Tibial nerve (tissue), 4 donors: ENCODE measurements at regions not wholly inside any gene's neighbourhood (a gene's known extent, or its start where the extent isn't known, plus 50 kb on each side); places are given as distances from the start of the nearest gene placed in this dataset.

ENCODE experiments used
- DNase-seq, 2 donors: peaks; one replicate each; pipeline ENCODE4 v3.0.0-alpha.2; 2019; ENCODE audit warnings: low spot score in 2 of 2
- H3K27ac ChIP-seq, 4 donors: fragments of 200-600 bp; sonication (generic) in 3 of 4; one replicate each; pipeline ENCODE4 v1.5.1; 2017 to 2019; ENCODE audit warnings: mild to moderate bottlenecking in 1 of 4
- H3K27me3 ChIP-seq, 2 donors: fragments of 200-600 bp; sonication (generic) in 1 of 2; one replicate each; pipeline versions ENCODE4 v1.5.1 to v1.6.0; 2017 to 2019
- H3K36me3 ChIP-seq, 3 donors: fragments of 200-600 bp; sonication (generic); one replicate each; pipeline ENCODE4 v1.5.1; 2018 to 2019
- H3K4me1 ChIP-seq, 4 donors: fragments of 200-600 bp; sonication (generic) in 3 of 4; one replicate each; pipeline ENCODE4 v1.5.1; 2017 to 2019
- H3K4me3 ChIP-seq, 4 donors: fragments of 200-600 bp; sonication (generic) in 3 of 4; one replicate each; pipeline ENCODE4 v1.5.1; 2017 to 2019; ENCODE audit warnings: mild to moderate bottlenecking in 1 of 4, moderate library complexity in 1 of 4
- H3K9me3 ChIP-seq, 4 donors: fragments of 200-600 bp; sonication (generic) in 3 of 4; one replicate each; pipeline ENCODE4 v1.5.1; 2017 to 2019
- CTCF ChIP-seq, 5 experiments: fragments of 200-600 bp in 3 of 5; fragments of 450-650 bp in 2 of 5; sonication (generic) in 3 of 5; IDR thresholded peaks; one replicate each; pipeline ENCODE4 v1.5.1; 2016 to 2019; ENCODE audit warnings: antibody characterized with exemption in 5 of 5, mild to moderate bottlenecking in 3 of 5, moderate library complexity in 2 of 5
- EP300 ChIP-seq, 2 donors: sonication (generic); formaldehyde crosslinking; IDR thresholded peaks; one replicate each; pipeline ENCODE4 v1.6.1; 2017; ENCODE audit warnings: antibody characterized with exemption in 2 of 2, mild to moderate bottlenecking in 1 of 2
- POLR2A ChIP-seq, 2 donors: fragments of 450-650 bp; IDR thresholded peaks; one replicate each; pipeline ENCODE4 v1.6.1; 2017; ENCODE audit warnings: antibody characterized with exemption in 2 of 2, mild to moderate bottlenecking in 2 of 2, moderate library complexity in 2 of 2
- WGBS, 2 donors: methylation state at CpG; one replicate each; pipeline ENCODE4 v1.1.5; 2018; 5-methylcytosine and 5-hydroxymethylcytosine counted together

DNA sequence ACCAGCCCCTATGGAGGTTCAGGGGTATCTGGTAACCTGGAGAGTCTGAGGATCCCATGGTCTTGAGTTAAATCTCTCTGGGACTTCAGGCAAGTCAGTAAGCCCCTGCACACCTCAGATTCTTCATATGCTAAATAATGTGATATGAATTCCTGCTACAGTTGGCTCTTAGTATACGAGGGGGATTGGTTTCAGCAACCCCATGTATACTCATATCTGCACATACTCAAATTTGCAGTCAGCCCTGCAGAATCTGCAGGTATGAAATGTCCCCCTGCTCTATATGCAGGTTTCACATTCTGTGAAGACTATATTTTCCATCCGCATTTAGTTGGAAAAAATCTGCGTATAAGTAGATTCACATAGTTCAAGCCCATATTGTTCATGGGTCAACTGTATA, 136.6 kb downstream of the TOMM20 start:
- TF ChIP-seq POLR2A (IDR thresholded peaks at IDR 0.05) (no peak), CTCF (IDR thresholded peaks at IDR 0.05) (no peak), EP300 (IDR thresholded peaks at IDR 0.05) (no peak)
- WGBS, 2 donors = 86 to 93% methylated on average over 3 of the region's 3 CpGs
- H3K36me3 ChIP-seq = no peaks in the 10 kb centered on the region
- H3K9me3 ChIP-seq = no peaks in the 10 kb centered on the region
- peaks cover 0 to 40% (median 30%) of the 10 kb centered on the region in 4 donors for H3K4me1 ChIP-seq
- no peaks in the 10 kb centered on the region for H3K27me3 ChIP-seq
- H3K4me3 ChIP-seq = no peak overlapping the region
- H3K27ac ChIP-seq = no peak overlapping the region
- DNase-seq = no peak

- no peak for TF ChIP-seq POLR2A (IDR thresholded peaks at IDR 0.05)
- no peak overlapping the region for H3K4me3 ChIP-seq
- H3K36me3 ChIP-seq = no peaks in the 10 kb centered on the region
- H3K27ac ChIP-seq = no peak overlapping the region
- peaks cover 0 to 40% (median 28%) of the 10 kb centered on the region in 4 donors for H3K4me1 ChIP-seq
- DNase-seq = no peak
- no peaks in the 10 kb centered on the region for H3K9me3 ChIP-seq
- H3K27me3 ChIP-seq = no peaks in the 10 kb centered on the region
- WGBS, 2 donors = 94 to 95% methylated on average over 9 of the region's 9 CpGs
These were observed 137.5 kb downstream of the TOMM20 start for GRCh38 chr1:234990874-234991801.

- no peak overlapping the region for H3K4me3 ChIP-seq
- no peak for DNase-seq
- peaks cover 0 to 45% (median 35%) of the 10 kb centered on the region in 4 donors for H3K4me1 ChIP-seq
These were observed 138.3 kb downstream of the TOMM20 start for GRCh38 chr1:234990328-234990675.

GRCh38 chr1:234989479-234990327, 138.9 kb downstream of the TOMM20 start:
- Histone ChIP-seq H3K4me3 (no peak overlapping the region), H3K27ac (peak overlapping the region in 3 of 4 donors; percentile 81 to 93 (median 92)), H3K9me3 (no peaks in the 10 kb centered on the region), H3K27me3 (no peaks in the 10 kb centered on the region), H3K36me3 (no peaks in the 10 kb centered on the region), H3K4me1 (peaks cover 0 to 51% (median 41%) of the 10 kb centered on the region in 4 donors)
- WGBS, 2 donors = 88 to 90% methylated on average over 15 of the region's 15 CpGs
- no peak for DNase-seq
- no peak for TF ChIP-seq POLR2A (IDR thresholded peaks at IDR 0.05)
- TF ChIP-seq CTCF (IDR thresholded peaks at IDR 0.05) = no peak
- no peak for TF ChIP-seq EP300 (IDR thresholded peaks at IDR 0.05)

More at GRCh38 chr1:234990328-234990675, 138.3 kb downstream of the TOMM20 start:
- no peaks in the 10 kb centered on the region for H3K27me3 ChIP-seq
- 60 to 61% methylated on average over 3 of the region's 3 CpGs for WGBS, 2 donors
- no peaks in the 10 kb centered on the region for H3K36me3 ChIP-seq
- H3K27ac ChIP-seq = peak overlapping the region in 2 of 4 donors; percentile 28 to 93
- no peak for TF ChIP-seq EP300 (IDR thresholded peaks at IDR 0.05)
- no peak for TF ChIP-seq POLR2A (IDR thresholded peaks at IDR 0.05)
- no peak for TF ChIP-seq CTCF (IDR thresholded peaks at IDR 0.05)
- H3K9me3 ChIP-seq = no peaks in the 10 kb centered on the region

DNA sequence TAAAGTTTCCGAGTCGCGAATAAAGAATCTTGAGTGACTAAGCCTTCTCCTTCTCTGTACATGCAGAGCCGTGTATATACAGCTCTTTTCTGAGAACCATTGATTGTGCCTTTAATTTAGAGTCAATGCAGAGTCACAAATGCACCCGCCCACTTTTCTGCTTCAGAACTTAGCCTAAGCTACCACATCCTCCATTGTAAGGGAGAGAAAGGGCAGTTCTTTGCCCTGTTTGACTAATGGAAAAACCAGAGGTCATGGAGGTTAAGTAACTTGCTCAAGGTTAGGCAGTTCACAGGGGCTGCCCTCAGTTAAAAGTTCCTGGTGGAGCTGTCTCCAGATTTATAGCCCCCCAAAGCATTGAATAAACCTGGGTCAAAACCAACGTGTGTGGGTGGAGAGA, 139.6 kb downstream of the TOMM20 start:
- no peak overlapping the region for H3K4me3 ChIP-seq
- TF ChIP-seq EP300 (IDR thresholded peaks at IDR 0.05) = no peak
- TF ChIP-seq POLR2A (IDR thresholded peaks at IDR 0.05) = no peak
- TF ChIP-seq CTCF (IDR thresholded peaks at IDR 0.05) = no peak
- H3K9me3 ChIP-seq = no peaks in the 10 kb centered on the region
- peaks cover 0 to 58% (median 48%) of the 10 kb centered on the region in 4 donors for H3K4me1 ChIP-seq
- no peaks in the 10 kb centered on the region for H3K36me3 ChIP-seq
- no peak for DNase-seq
- H3K27me3 ChIP-seq = no peaks in the 10 kb centered on the region
- WGBS, 2 donors = 54 to 63% methylated on average over 6 of the region's 6 CpGs
- peak overlapping the region in 3 of 4 donors; percentile 81 to 93 (median 92) for H3K27ac ChIP-seq
